Erythroblast (primary cell): ENCODE measurements at regions not wholly inside any gene's neighbourhood (a gene's known extent, or its start where the extent isn't known, plus 50 kb on each side); places are given as distances from the start of the nearest gene placed in this dataset.

Experiments
- GATA1 ChIP-seq: IDR thresholded peaks from 2 replicates; pipeline ENCODE4 v1.6.1; 2011; ENCODE audit warnings: low read depth, mild to moderate bottlenecking, control low read depth, low read length, moderate library complexity
- POLR2A ChIP-seq: IDR thresholded peaks from 2 replicates; pipeline ENCODE4 v1.6.1; 2011; ENCODE audit warnings: mild to moderate bottlenecking, low read length

- no peak for TF ChIP-seq POLR2A
- TF ChIP-seq GATA1 = no peak
Observed at GRCh38 chr7:86469680-86470295, 173.9 kb upstream of the GRM3 start.
